ENCODE measurements at regions not wholly inside any gene's neighbourhood (a gene's known extent, or its start where the extent isn't known, plus 50 kb on each side); places are given as distances from the start of the nearest gene placed in this dataset.

- DNase-seq (ENCODE audit: low read depth in 2 of 2), result no peak
Measured at GRCh38 chr1:115142616-115143015, 53.3 kb upstream of the TSPAN2 start.

GRCh38 chr1:115141145-115141454 lies 51.8 kb upstream of the TSPAN2 start:
- DNase-seq (ENCODE audit: low read depth in 2 of 2), result no peak

GRCh38 chr1:115140442-115141144 lies 51.3 kb upstream of the TSPAN2 start:
- no peak for DNase-seq (ENCODE audit: low read depth in 2 of 2)

GRCh38 chr1:115139381-115139780 lies 50.1 kb upstream of the TSPAN2 start:
- DNase-seq (ENCODE audit: low read depth in 2 of 2), result no peak

Measured in fibroblast of skin of left biceps (primary cell).